GM18508 (cell line): ENCODE measurements at regions not wholly inside any gene's neighbourhood (a gene's known extent, or its start where the extent isn't known, plus 50 kb on each side); places are given as distances from the start of the nearest gene placed in this dataset.

Experiments
- ATAC-seq: cut with Tn5 transposase; IDR thresholded peaks from one replicate; pipeline ENCODE4 v1.9.1; 2021; ENCODE audit warnings: moderate number of reproducible peaks; ENCODE audit not compliant: insufficient read depth, unreplicated experiment

- no peak for ATAC-seq
These were observed 606.7 kb upstream of the FAM174A start for GRCh38 chr5:99928490-99928889.

- peak; percentile 82 for ATAC-seq
These were observed 608.7 kb upstream of the FAM174A start for GRCh38 chr5:99926463-99926862.

- ATAC-seq, result no peak
These were observed 612.8 kb upstream of the FAM174A start for GRCh38 chr5:99922386-99922785.

GRCh38 chr5:99911971-99912370, 623.2 kb upstream of the FAM174A start:
- no peak for ATAC-seq

GRCh38 chr5:99906776-99907175, 628.4 kb upstream of the FAM174A start:
- ATAC-seq, result no peak

DNA sequence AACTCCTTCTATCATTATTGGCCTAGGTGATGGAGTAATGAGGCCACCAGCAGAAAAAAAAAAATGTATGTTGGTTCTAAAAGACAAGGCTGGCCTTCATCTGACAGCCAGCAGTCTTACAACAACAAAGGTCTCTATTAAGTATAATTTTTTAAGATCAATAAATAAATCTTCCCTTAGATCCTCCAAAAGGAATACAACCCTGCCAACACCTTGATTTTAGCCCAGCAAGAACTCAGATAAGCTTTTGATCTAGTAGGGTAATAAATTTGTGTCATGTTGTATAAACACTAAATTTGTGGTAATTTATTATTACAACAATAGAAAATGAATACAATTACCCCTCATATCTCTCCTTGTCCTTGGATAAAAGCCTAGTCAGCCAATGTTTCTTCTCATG, 633.2 kb upstream of the FAM174A start:
- ATAC-seq, result no peak

- no peak for ATAC-seq
These were observed 634.8 kb upstream of the FAM174A start for GRCh38 chr5:99900302-99900852.

GRCh38 chr5:99879791-99880511, 655.2 kb upstream of the FAM174A start:
- ATAC-seq, result no peak

DNA sequence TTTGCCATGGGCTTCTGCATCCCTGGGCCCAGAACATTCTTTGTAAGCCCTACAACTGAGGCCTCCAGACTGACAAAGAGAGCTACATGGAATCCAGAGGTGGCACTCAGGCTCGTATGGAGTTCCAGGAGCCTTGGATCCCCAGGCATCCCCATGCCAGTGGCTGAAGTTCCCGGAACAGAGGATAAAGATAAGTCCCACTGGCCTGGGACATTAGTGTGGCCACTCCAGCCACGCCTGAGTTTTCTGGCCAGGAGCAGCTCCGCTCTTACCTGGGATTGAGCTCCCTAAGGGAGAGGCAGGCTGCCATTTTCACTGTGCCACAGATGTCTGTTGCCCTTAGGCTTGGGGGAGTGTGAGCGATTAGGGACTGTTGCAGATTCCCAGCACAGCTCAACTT, 656.3 kb upstream of the FAM174A start:
- ATAC-seq, result no peak

DNA sequence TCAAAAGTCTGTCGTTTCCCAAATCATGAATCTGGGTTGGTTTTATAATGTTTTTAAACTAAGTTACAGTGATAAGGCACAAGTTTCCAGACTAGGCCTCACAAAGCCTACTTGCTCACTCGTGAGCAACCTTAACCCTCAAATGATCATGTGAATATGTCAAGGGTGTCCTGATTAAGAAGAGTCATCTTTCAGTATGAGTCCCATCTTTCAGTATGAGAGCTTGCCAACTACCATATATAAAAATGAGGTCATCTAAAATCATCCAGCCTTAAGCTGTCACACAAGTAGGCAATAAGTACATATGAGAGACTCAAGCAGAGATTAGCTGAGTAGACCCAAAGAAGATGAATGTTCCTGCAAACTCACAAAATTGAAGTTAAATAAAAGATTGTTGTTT, 668.4 kb upstream of the FAM174A start:
- peak; percentile 96 for ATAC-seq

- no peak for ATAC-seq
These were observed 670.0 kb upstream of the FAM174A start for GRCh38 chr5:99865159-99865558.

DNA sequence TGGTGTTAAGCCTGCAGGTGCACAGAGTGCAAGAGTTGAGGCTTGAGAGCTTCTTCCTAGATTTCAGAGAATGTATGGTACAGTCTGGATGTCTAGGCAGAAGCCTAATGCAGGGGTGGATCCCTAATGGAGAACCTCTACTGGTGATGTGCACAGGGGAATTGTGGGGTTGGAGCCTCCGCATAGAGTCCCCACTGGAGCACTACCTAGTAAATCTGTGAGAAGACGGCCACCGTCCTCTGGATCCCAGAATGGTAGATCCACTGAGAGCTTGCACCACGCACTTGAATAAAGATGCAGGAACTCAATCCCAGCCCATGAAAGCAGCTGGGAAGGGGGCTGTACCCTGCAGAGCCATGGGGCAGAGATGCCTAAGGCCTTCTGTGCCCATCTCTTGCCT, 699.4 kb upstream of the FAM174A start:
- no peak for ATAC-seq

DNA sequence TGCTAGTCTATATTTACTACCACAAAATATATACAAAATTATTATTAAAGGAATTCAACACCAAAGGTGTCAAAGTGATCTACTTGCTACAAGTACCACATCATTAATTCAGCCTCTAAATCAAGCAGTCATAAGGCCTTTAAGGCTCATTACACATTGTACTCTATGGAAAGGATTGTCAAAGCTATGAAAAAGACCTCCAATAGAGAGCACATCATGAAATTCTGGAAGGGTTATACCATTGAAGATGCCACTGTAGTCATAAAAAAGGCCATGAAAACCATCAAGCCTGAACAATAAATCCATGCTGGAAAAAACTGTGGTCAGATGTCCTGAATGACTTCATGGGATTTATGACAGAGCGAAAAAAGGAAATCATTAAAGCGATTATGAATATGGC, 708.0 kb upstream of the FAM174A start:
- ATAC-seq, result no peak

DNA sequence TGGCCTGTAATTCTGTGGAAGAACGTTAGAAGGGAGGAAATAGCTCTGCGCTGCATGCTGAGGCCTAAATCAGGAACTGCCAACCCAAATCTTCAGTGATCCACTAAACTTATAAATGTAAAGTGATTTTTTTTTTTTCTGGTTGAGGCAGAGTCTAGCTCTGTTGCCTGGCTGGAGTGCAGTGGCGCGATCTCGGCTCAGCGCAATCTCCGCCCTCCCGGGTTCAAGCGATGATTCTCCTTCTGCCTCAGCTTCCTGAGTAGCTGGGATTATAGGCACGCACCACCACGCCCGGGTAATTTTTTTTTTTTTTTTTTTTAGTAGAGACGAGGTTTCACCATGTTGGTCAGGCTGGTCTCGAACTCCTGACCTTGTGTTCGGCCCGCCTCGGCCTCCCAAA, 717.4 kb upstream of the FAM174A start:
- ATAC-seq, result no peak

- no peak for ATAC-seq
These were observed 720.7 kb upstream of the FAM174A start for GRCh38 chr5:99814321-99815063.

GRCh38 chr5:99808657-99809230, 726.4 kb upstream of the FAM174A start:
- no peak for ATAC-seq

DNA sequence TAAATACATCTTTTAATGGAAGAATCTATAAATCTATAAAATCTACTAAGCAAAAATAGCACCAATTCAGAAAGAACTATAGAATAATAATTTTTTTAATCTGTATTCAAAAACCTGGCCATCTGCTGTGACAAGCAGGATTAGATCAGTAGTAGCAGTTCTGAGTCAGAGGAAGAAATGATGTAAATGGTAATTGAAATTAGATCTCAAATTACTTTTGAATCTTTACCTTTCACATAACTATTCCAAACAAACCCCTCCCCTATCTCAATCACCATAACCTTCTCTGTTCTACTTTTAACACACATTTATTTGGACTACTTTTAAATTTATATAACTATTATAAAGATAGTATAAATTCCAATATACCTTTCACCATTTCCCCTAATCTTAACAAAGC, 727.8 kb upstream of the FAM174A start:
- no peak for ATAC-seq

DNA sequence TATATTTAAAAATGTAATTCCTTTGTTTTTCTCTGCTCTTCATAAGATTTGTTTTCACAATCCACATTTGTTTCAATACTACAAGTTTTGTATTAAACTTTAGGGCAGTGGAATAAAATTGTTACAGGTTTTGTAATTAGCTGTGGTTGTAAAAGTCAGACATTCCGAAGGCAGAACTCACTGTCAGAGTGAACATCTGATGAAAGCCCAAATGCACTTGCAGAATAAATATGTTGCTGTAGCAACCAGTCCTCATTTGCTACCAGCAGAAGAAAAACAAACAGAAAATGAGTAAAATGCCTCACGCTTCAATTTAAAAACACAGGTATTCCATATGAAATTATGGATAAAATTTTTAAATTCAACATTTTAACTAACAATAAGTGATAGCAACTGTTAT, 740.1 kb upstream of the FAM174A start:
- no peak for ATAC-seq

DNA sequence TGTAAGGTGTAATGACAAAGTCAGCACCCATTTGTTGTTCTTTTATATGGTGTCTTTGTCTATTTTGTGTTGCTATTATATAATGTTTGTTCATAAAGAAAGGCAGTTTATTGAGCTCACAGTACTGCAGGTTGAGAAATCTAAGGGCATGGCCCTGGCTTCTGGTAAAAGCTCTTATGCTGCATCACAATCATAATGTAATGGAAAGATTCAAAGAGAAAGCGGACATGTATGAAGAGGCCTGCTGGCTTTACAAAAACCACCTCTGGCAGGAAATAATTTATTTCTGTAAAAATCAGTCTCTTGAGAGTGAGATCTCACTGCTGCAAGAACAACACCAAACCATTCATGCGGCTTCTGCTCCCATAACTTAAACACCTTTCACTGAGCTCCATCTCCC, 746.7 kb upstream of the FAM174A start:
- ATAC-seq, result no peak

GRCh38 chr5:99775189-99775588, 760.0 kb upstream of the FAM174A start:
- ATAC-seq, result no peak

- no peak for ATAC-seq
These were observed 761.9 kb upstream of the FAM174A start for GRCh38 chr5:99773290-99773689.
